H9 (cell line): ENCODE measurements at regions not wholly inside any gene's neighbourhood (a gene's known extent, or its start where the extent isn't known, plus 50 kb on each side); places are given as distances from the start of the nearest gene placed in this dataset.

Experiments
- DNase-seq: peaks from one replicate; pipeline ENCODE4 v3.0.0-alpha.2; 2017
- H2AFZ ChIP-seq: one replicate; pipeline ENCODE4 v1.6.1; 2013; ENCODE audit warnings: mild to moderate bottlenecking, low read length, control low read depth, moderate library complexity
- H2AK5ac ChIP-seq: 2 replicates; pipeline ENCODE4 v1.6.1; 2013; ENCODE audit warnings: low read length, control low read depth, mixed read lengths; ENCODE audit not compliant: insufficient read length
- H2BK120ac ChIP-seq: one replicate; pipeline ENCODE4 v1.6.1; 2013; ENCODE audit warnings: low read depth, mild to moderate bottlenecking, low read length, control low read depth, inconsistent platforms; ENCODE audit not compliant: poor library complexity, severe bottlenecking
- H2BK12ac ChIP-seq: 2 replicates; pipeline ENCODE4 v1.6.1; 2013; ENCODE audit warnings: low read length, control low read depth, mixed read lengths, low read depth; ENCODE audit not compliant: insufficient read length
- H2BK15ac ChIP-seq: 2 replicates; pipeline ENCODE4 v1.6.1; 2013; ENCODE audit warnings: low read depth, low read length, control low read depth
- H2BK20ac ChIP-seq: one replicate; pipeline ENCODE4 v1.6.1; 2013; ENCODE audit warnings: low read depth, mild to moderate bottlenecking, low read length, control low read depth, inconsistent platforms; ENCODE audit not compliant: poor library complexity, severe bottlenecking
- H2BK5ac ChIP-seq: 2 replicates; pipeline ENCODE4 v1.6.1; 2013; ENCODE audit warnings: low read length, control low read depth, mixed read lengths; ENCODE audit not compliant: insufficient read length
- H3K14ac ChIP-seq: 2 replicates; pipeline ENCODE4 v1.6.1; 2013; ENCODE audit warnings: low read length, control low read depth; ENCODE audit not compliant: insufficient read depth
- H3K18ac ChIP-seq: 2 replicates; pipeline ENCODE4 v1.6.1; 2013; ENCODE audit warnings: low read depth, mild to moderate bottlenecking, mixed read lengths, low read length, control low read depth; ENCODE audit not compliant: insufficient read length
- H3K23ac ChIP-seq: 2 replicates; pipeline ENCODE4 v1.6.1; 2013; ENCODE audit warnings: low read length, control low read depth, mixed read lengths, low read depth; ENCODE audit not compliant: insufficient read length
- H3K23me2 ChIP-seq: 2 replicates; pipeline ENCODE4 v1.6.1; 2013; ENCODE audit warnings: low read depth, mild to moderate bottlenecking, mixed read lengths, low read length, control low read depth; ENCODE audit not compliant: insufficient read length, poor library complexity, severe bottlenecking
- H3K27ac ChIP-seq: 2 replicates; pipeline ENCODE4 v1.5.1; 2013; ENCODE audit warnings: low read length, control low read depth, mixed read lengths, low read depth; ENCODE audit not compliant: insufficient read length
- H3K27me3 ChIP-seq: 2 replicates; pipeline ENCODE4 v1.6.1; 2013; ENCODE audit warnings: low read length, control low read depth, inconsistent platforms; ENCODE audit not compliant: insufficient read depth
- H3K4ac ChIP-seq: 2 replicates; pipeline ENCODE4 v1.6.1; 2013; ENCODE audit warnings: low read depth, mild to moderate bottlenecking, control low read depth, inconsistent platforms, low read length, moderate library complexity
- H3K4me1 ChIP-seq: 2 replicates; pipeline ENCODE4 v1.6.1; 2013; ENCODE audit warnings: low read length, control low read depth, inconsistent platforms; ENCODE audit not compliant: insufficient read depth
- H3K4me2 ChIP-seq: 2 replicates; pipeline ENCODE4 v1.6.1; 2013; ENCODE audit warnings: low read length, control low read depth, mixed read lengths; ENCODE audit not compliant: insufficient read length, insufficient read depth
- H3K56ac ChIP-seq: 2 replicates; pipeline ENCODE4 v1.6.1; 2013; ENCODE audit warnings: low read depth, mild to moderate bottlenecking, mixed read lengths, low read length, control low read depth; ENCODE audit not compliant: insufficient read length
- H3K79me1 ChIP-seq: 2 replicates; pipeline ENCODE4 v1.6.1; 2013; ENCODE audit warnings: low read depth, mild to moderate bottlenecking, moderate library complexity, low read length, control low read depth, inconsistent platforms; ENCODE audit not compliant: insufficient read depth, poor library complexity, severe bottlenecking
- H3K79me2 ChIP-seq: 2 replicates; pipeline ENCODE4 v1.6.1; 2013; ENCODE audit warnings: low read length, control low read depth, inconsistent platforms; ENCODE audit not compliant: insufficient read depth
- H3K9ac ChIP-seq: 2 replicates; pipeline ENCODE4 v1.6.1; 2013; ENCODE audit warnings: low read length, control low read depth, mixed read lengths; ENCODE audit not compliant: insufficient read length; ENCODE audit errors: extremely low read depth
- H3K9me3 ChIP-seq: one replicate; pipeline ENCODE4 v1.6.1; 2013; ENCODE audit warnings: low read depth, low read length, inconsistent platforms; ENCODE audit not compliant: control insufficient read depth
- H3T11ph ChIP-seq: one replicate; pipeline ENCODE4 v1.6.1; 2013; ENCODE audit warnings: mild to moderate bottlenecking, low read length, control low read depth, inconsistent platforms
- H4K20me1 ChIP-seq: one replicate; pipeline ENCODE4 v1.6.1; 2013; ENCODE audit not compliant: control insufficient read depth, insufficient read length, insufficient read depth
- H4K5ac ChIP-seq: 2 replicates; pipeline ENCODE4 v1.6.1; 2013; ENCODE audit warnings: low read depth, mild to moderate bottlenecking, mixed read lengths, low read length, control low read depth; ENCODE audit not compliant: insufficient read length
- H4K8ac ChIP-seq: replicated peaks from 2 replicates; pipeline ENCODE4 v1.6.1; 2013; ENCODE audit warnings: low read length, control low read depth, mixed read lengths, low read depth; ENCODE audit not compliant: insufficient read length
- H4K91ac ChIP-seq: 2 replicates; pipeline ENCODE4 v1.6.1; 2013; ENCODE audit warnings: low read depth, mild to moderate bottlenecking, moderate library complexity, mixed read lengths, low read length, control low read depth; ENCODE audit not compliant: insufficient read length
- H3K27ac Mint-ChIP-seq, 3 experiments: 2 replicates in 2 of 3; 3 replicates in 1 of 3; pipeline ENCODE4 v1.8.0; 2020 to 2021; ENCODE audit warnings: mixed read lengths in 3 of 3, mild to moderate bottlenecking in 1 of 3, moderate library complexity in 1 of 3
- H3K27me3 Mint-ChIP-seq: 2 replicates; pipeline ENCODE4 v1.8.0; 2021; ENCODE audit warnings: low read depth, mild to moderate bottlenecking, moderate library complexity, mixed read lengths
- H3K36me3 Mint-ChIP-seq, 3 experiments: 2 replicates in 2 of 3; 3 replicates in 1 of 3; pipeline ENCODE4 v1.8.0; 2020 to 2021; ENCODE audit warnings: low read depth in 3 of 3, mixed read lengths in 3 of 3; ENCODE audit not compliant: insufficient read depth in 1 of 3
- H3K4me1 Mint-ChIP-seq, 2 experiments: 2 replicates each; pipeline ENCODE4 v1.8.0; 2020; ENCODE audit warnings: mixed read lengths in 2 of 2
- H3K4me3 Mint-ChIP-seq, 2 experiments: 2 replicates in 1 of 2; 3 replicates in 1 of 2; pipeline ENCODE4 v1.8.0; 2020 to 2021; ENCODE audit warnings: mild to moderate bottlenecking in 2 of 2, mixed read lengths in 2 of 2, moderate library complexity in 1 of 2
- H3K9me3 Mint-ChIP-seq, 2 experiments: 2 replicates in 1 of 2; 3 replicates in 1 of 2; pipeline ENCODE4 v1.8.0; 2020; ENCODE audit warnings: mild to moderate bottlenecking in 2 of 2, mixed read lengths in 2 of 2, moderate library complexity in 1 of 2
- WGBS: extraction: QIAGEN DNeasy Blood & Tissue Kit; methylation state at CpG from one replicate; pipeline ENCODE4 v1.1.7; 2013; ENCODE audit warnings: missing lambda C conversion rate, low lambda C conversion rate, mixed read lengths; ENCODE audit not compliant: insufficient read length; ENCODE audit errors: extremely low coverage; 5-methylcytosine and 5-hydroxymethylcytosine counted together
- TF ChIP-seq, protein P1 (sequence below): fragments of 200-600 bp; sonication (generic); conservative IDR thresholded peaks from 3 replicates; pipeline ENCODE4 v1.8.0; 2021; ENCODE audit warnings: antibody characterized with exemption, mild to moderate bottlenecking

DNA sequence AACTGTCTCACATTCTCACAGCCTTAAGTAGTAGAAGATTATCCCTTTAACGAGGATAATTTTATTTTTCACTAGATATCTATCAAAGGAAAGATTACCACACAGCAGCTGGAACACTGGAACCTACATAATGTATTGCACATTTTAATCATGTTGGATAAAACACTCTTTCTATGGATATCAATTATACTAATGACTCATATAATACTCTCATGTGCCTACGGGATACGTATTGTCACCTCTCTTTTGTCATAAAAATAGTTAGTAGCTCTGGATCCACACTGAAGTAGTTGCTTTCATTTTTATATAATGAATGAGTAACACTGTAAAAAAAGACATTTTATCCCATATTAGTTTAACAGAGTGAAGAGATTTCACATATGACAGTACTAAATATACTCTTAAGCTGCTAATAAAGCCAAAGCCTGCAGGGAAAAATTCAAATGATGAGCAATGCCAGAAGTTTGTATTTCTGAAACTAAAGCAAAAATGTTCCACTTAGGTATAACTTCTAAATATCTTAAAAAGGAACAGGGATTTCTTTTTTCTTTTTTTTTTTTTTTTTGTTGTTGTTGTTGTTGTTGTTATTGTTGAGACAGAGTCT lies 408.7 kb upstream of the PKN2 start:
- Histone ChIP-seq H3T11ph (no peak overlapping the region), H3K79me1 (no peaks in the 10 kb centered on the region), H3K14ac (no peak overlapping the region), H2BK15ac (no peak overlapping the region), H3K23me2 (no peaks in the 10 kb centered on the region), H3K56ac (no peak overlapping the region), H2AFZ (no peak overlapping the region), H3K18ac (no peak overlapping the region), H2BK20ac (no peak overlapping the region), H3K23ac (no peak overlapping the region), H3K9ac (no peak overlapping the region), H2AK5ac (no peak overlapping the region), H3K4me2 (no peak overlapping the region), H3K27ac (no peak overlapping the region), H3K79me2 (no peaks in the 10 kb centered on the region), H2BK12ac (no peak overlapping the region), H3K4ac (no peak overlapping the region), H2BK120ac (no peak overlapping the region), H4K8ac (no peak overlapping the region), H4K20me1 (no peaks in the 10 kb centered on the region), H4K5ac (no peak overlapping the region), H4K91ac (no peak overlapping the region), H3K27me3 (no peaks in the 10 kb centered on the region), H2BK5ac (no peak overlapping the region), H3K9me3 (no peaks in the 10 kb centered on the region), H3K4me1 (no peaks in the 10 kb centered on the region)
- Mint-ChIP-seq H3K9me3 (peaks cover 4 to 8% of the 10 kb centered on the region in 2 experiments; a peak in 3 of 5 replicates), H3K27me3 (no peaks in the 10 kb centered on the region), H3K4me3 (no peak overlapping the region), H3K27ac (no peak overlapping the region), H3K4me1 (peaks cover 20 to 21% of the 10 kb centered on the region in 2 experiments), H3K36me3 (peaks cover 0 to 4% (median 2%) of the 10 kb centered on the region in 3 experiments; a peak in 2 of 7 replicates)
- WGBS: no CpG with 5 or more reads among the region's 3 CpGs
- TF ChIP-seq, protein P1, sequence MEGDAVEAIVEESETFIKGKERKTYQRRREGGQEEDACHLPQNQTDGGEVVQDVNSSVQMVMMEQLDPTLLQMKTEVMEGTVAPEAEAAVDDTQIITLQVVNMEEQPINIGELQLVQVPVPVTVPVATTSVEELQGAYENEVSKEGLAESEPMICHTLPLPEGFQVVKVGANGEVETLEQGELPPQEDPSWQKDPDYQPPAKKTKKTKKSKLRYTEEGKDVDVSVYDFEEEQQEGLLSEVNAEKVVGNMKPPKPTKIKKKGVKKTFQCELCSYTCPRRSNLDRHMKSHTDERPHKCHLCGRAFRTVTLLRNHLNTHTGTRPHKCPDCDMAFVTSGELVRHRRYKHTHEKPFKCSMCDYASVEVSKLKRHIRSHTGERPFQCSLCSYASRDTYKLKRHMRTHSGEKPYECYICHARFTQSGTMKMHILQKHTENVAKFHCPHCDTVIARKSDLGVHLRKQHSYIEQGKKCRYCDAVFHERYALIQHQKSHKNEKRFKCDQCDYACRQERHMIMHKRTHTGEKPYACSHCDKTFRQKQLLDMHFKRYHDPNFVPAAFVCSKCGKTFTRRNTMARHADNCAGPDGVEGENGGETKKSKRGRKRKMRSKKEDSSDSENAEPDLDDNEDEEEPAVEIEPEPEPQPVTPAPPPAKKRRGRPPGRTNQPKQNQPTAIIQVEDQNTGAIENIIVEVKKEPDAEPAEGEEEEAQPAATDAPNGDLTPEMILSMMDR: no peak
- DNase-seq: no peak
